ENCODE measurements at regions not wholly inside any gene's neighbourhood (a gene's known extent, or its start where the extent isn't known, plus 50 kb on each side); places are given as distances from the start of the nearest gene placed in this dataset.
"Not testable (repeated sequence)": the region's sequence is repeated elsewhere in the genome, so short reads cannot be mapped to it uniquely, and the experiment has no call there.

DNA sequence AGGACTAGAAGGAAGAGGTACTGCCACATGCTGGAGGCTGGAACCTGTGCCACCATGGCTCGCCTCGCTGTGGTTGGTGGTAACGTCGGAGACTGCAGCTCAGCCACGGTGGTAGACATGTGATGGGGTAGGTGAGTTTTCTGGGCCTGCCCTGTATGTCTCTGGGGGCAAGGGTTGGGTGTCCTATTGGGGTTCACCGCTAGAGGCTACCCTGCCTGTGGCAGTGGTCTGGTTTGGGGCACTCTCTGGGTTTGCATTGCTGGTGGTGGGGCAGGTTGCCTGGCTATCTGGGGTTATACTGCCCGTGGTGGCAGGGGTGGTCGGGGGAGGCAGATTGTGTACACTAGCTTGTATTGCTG is 79.3 kb upstream of the KCNJ18 start:
- TF ChIP-seq, protein P1, sequence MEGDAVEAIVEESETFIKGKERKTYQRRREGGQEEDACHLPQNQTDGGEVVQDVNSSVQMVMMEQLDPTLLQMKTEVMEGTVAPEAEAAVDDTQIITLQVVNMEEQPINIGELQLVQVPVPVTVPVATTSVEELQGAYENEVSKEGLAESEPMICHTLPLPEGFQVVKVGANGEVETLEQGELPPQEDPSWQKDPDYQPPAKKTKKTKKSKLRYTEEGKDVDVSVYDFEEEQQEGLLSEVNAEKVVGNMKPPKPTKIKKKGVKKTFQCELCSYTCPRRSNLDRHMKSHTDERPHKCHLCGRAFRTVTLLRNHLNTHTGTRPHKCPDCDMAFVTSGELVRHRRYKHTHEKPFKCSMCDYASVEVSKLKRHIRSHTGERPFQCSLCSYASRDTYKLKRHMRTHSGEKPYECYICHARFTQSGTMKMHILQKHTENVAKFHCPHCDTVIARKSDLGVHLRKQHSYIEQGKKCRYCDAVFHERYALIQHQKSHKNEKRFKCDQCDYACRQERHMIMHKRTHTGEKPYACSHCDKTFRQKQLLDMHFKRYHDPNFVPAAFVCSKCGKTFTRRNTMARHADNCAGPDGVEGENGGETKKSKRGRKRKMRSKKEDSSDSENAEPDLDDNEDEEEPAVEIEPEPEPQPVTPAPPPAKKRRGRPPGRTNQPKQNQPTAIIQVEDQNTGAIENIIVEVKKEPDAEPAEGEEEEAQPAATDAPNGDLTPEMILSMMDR (IDR thresholded peaks at IDR 0.05; ENCODE audit: low read depth, low read length) = no peak
- H3K4me3 ChIP-seq (ENCODE audit: low read depth, low read length) = no peak overlapping the region

DNA sequence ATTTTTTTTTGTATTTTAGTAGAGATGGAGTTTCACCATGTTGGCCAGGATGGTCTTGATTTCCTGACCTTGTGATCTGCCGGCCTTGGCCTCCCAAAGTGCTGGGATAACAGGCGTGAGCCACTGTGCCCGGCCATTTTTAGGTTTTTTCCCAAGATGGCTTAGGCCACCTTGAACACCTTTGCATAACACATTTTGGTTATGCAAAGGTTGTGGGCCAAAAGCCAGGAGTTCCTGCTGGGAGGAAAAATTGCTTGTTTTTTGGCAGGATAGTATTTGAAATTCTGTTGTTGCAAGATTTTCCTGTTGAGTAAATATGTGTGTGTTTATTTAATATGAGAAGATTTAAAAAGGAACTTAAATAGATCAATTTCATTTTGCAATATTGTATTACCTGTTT is 65.3 kb upstream of the KCNJ18 start:
- H3K4me3 ChIP-seq (ENCODE audit: low read depth, low read length) = not testable (repeated sequence)
